Neural cell (in vitro differentiated cells): ENCODE measurements at regions not wholly inside any gene's neighbourhood (a gene's known extent, or its start where the extent isn't known, plus 50 kb on each side); places are given as distances from the start of the nearest gene placed in this dataset.

Source experiments
- CTCF ChIP-seq: fragments of 450-650 bp; IDR thresholded peaks from 2 replicates; pipeline ENCODE4 v1.5.1; 2014; ENCODE audit warnings: antibody characterized with exemption, mild to moderate bottlenecking, moderate library complexity; ENCODE audit not compliant: poor library complexity, severe bottlenecking
- EP300 ChIP-seq: fragments of 450-650 bp; conservative IDR thresholded peaks from 2 replicates; pipeline ENCODE4 v1.6.1; 2014; ENCODE audit warnings: antibody characterized with exemption, mild to moderate bottlenecking, moderate library complexity; ENCODE audit not compliant: poor library complexity, severe bottlenecking
- EZH2 ChIP-seq: fragments of 200-600, 300-800 bp; shearing (Covaris generic), sonication (generic); IDR thresholded peaks from 2 replicates; pipeline ENCODE4 v1.6.1; 2014; ENCODE audit warnings: antibody characterized with exemption, low read length, borderline replicate concordance, mild to moderate bottlenecking; ENCODE audit not compliant: insufficient read depth, poor library complexity, severe bottlenecking
- POLR2AphosphoS5 ChIP-seq: IDR thresholded peaks from 2 replicates; pipeline ENCODE4 v1.6.1; 2012
- RAD21 ChIP-seq: fragments of 450-650 bp; conservative IDR thresholded peaks from 2 replicates; pipeline ENCODE4 v1.6.1; 2014; ENCODE audit warnings: antibody characterized with exemption, mild to moderate bottlenecking, moderate library complexity
- REST ChIP-seq: IDR thresholded peaks from 2 replicates; pipeline ENCODE4 v1.6.1; 2012; ENCODE audit warnings: borderline replicate concordance
- SMC3 ChIP-seq: fragments of 450-650 bp; conservative IDR thresholded peaks from 2 replicates; pipeline ENCODE4 v1.6.1; 2014; ENCODE audit warnings: antibody characterized with exemption, mild to moderate bottlenecking, moderate library complexity; ENCODE audit not compliant: poor library complexity
- TAF1 ChIP-seq: IDR thresholded peaks from 2 replicates; pipeline ENCODE4 v1.6.1; 2012; ENCODE audit warnings: low read depth

GRCh38 chr7:116403265-116403664, 96.3 kb upstream of the CAV2 start:
- TF ChIP-seq RAD21 (no peak), REST (no peak), CTCF (no peak), POLR2AphosphoS5 (no peak), EP300 (no peak), EZH2 (no peak), SMC3 (no peak), TAF1 (no peak)
